ENCODE measurements at regions not wholly inside any gene's neighbourhood (a gene's known extent, or its start where the extent isn't known, plus 50 kb on each side); places are given as distances from the start of the nearest gene placed in this dataset.

- H3K4me3 Mint-ChIP-seq (ENCODE audit: low read depth, unreplicated experiment): no peak overlapping the region
- intact Hi-C loops (cut with micrococcal nuclease; ENCODE audit: unreplicated experiment): no loop called here
- DNase-seq: no peak
- CTCF ChIA-PET: no interaction called here
- H3K36me3 Mint-ChIP-seq (ENCODE audit: insufficient read depth, unreplicated experiment): no peaks in the 10 kb centered on the region
- no peaks in the 10 kb centered on the region for H3K4me1 Mint-ChIP-seq (ENCODE audit: low read depth, unreplicated experiment)
- H3K27ac Mint-ChIP-seq (ENCODE audit: unreplicated experiment): no peak overlapping the region
- BruUV-seq (replicated peaks): no TSS peak
- no peak for TF ChIP-seq CTCF (IDR thresholded peaks at IDR 0.05; ENCODE audit: unreplicated experiment)
- H3K9me3 Mint-ChIP-seq (ENCODE audit: low read depth, unreplicated experiment): peaks cover 4% of the 10 kb centered on the region
- no peaks in the 10 kb centered on the region for H3K27me3 Mint-ChIP-seq (ENCODE audit: unreplicated experiment)
Observed at GRCh38 chr5:29796013-29796412, 1397.5 kb upstream of the CDH6 start.

GRCh38 chr5:29795096-29795652 is 1398.3 kb upstream of the CDH6 start:
- Mint-ChIP-seq H3K27me3 (ENCODE audit: unreplicated experiment) (no peaks in the 10 kb centered on the region), H3K9me3 (ENCODE audit: low read depth, unreplicated experiment) (no peaks in the 10 kb centered on the region), H3K4me3 (ENCODE audit: low read depth, unreplicated experiment) (no peak overlapping the region), H3K27ac (ENCODE audit: unreplicated experiment) (no peak overlapping the region), H3K36me3 (ENCODE audit: insufficient read depth, unreplicated experiment) (no peaks in the 10 kb centered on the region), H3K4me1 (ENCODE audit: low read depth, unreplicated experiment) (no peaks in the 10 kb centered on the region)
- TF ChIP-seq CTCF (IDR thresholded peaks at IDR 0.05; ENCODE audit: unreplicated experiment): no peak
- intact Hi-C loops (cut with micrococcal nuclease; ENCODE audit: unreplicated experiment): no loop called here
- no TSS peak for BruUV-seq (replicated peaks)
- CTCF ChIA-PET: no interaction called here
- DNase-seq: no peak

- TF ChIP-seq CTCF (IDR thresholded peaks at IDR 0.05; ENCODE audit: unreplicated experiment): no peak
- Mint-ChIP-seq H3K36me3 (ENCODE audit: insufficient read depth, unreplicated experiment) (no peaks in the 10 kb centered on the region), H3K9me3 (ENCODE audit: low read depth, unreplicated experiment) (no peaks in the 10 kb centered on the region), H3K4me3 (ENCODE audit: low read depth, unreplicated experiment) (no peak overlapping the region), H3K27me3 (ENCODE audit: unreplicated experiment) (no peaks in the 10 kb centered on the region), H3K4me1 (ENCODE audit: low read depth, unreplicated experiment) (no peaks in the 10 kb centered on the region), H3K27ac (ENCODE audit: unreplicated experiment) (no peak overlapping the region)
- CTCF ChIA-PET: no interaction called here
- no peak for DNase-seq
- intact Hi-C loops (cut with micrococcal nuclease; ENCODE audit: unreplicated experiment): no loop called here
- BruUV-seq (replicated peaks): no TSS peak
Observed at GRCh38 chr5:29794141-29794787, 1399.2 kb upstream of the CDH6 start.

GRCh38 chr5:29790281-29790680 is 1403.2 kb upstream of the CDH6 start:
- no peaks in the 10 kb centered on the region for H3K36me3 Mint-ChIP-seq (ENCODE audit: insufficient read depth, unreplicated experiment)
- TF ChIP-seq CTCF (IDR thresholded peaks at IDR 0.05; ENCODE audit: unreplicated experiment): no peak
- CTCF ChIA-PET: no interaction called here
- H3K4me1 Mint-ChIP-seq (ENCODE audit: low read depth, unreplicated experiment): no peaks in the 10 kb centered on the region
- no peak overlapping the region for H3K27ac Mint-ChIP-seq (ENCODE audit: unreplicated experiment)
- no peak overlapping the region for H3K4me3 Mint-ChIP-seq (ENCODE audit: low read depth, unreplicated experiment)
- intact Hi-C loops (cut with micrococcal nuclease; ENCODE audit: unreplicated experiment): no loop called here
- H3K27me3 Mint-ChIP-seq (ENCODE audit: unreplicated experiment): no peaks in the 10 kb centered on the region
- BruUV-seq (replicated peaks): no TSS peak
- no peak for DNase-seq
- H3K9me3 Mint-ChIP-seq (ENCODE audit: low read depth, unreplicated experiment): peaks cover 9% of the 10 kb centered on the region
